SK-N-SH (cell line): ENCODE measurements at regions not wholly inside any gene's neighbourhood (a gene's known extent, or its start where the extent isn't known, plus 50 kb on each side); places are given as distances from the start of the nearest gene placed in this dataset.

Source experiments
- CTCF ChIA-PET: fragments of 300-600, 350-600 bp; formaldehyde crosslinking; extraction: SDS; loops from one replicate; lab custom pipeline; 2021; lab: Yijun Ruan, JAX
- POLR2A ChIA-PET: fragments of 350-600 bp; sonication (Branson Sonifier 250); formaldehyde crosslinking; extraction: SDS; loops from one replicate; lab custom pipeline; 2020; ENCODE audit warnings: antibody characterized with exemption, inconsistent platforms; lab: Yijun Ruan, JAX
- DNase-seq: peaks from one replicate; pipeline ENCODE4 v3.0.0; 2012
- H2AFZ ChIP-seq: fragments of 200-600 bp; sonication (generic); 2 replicates; pipeline ENCODE4 v1.8.1; 2016; ENCODE audit warnings: antibody characterized with exemption, mild to moderate bottlenecking, low read depth
- H3F3A ChIP-seq: fragments of 200-600 bp; sonication (generic); replicated peaks from 2 replicates; pipeline ENCODE3; 2016; ENCODE audit warnings: antibody characterized with exemption, mild to moderate bottlenecking; ENCODE audit not compliant: insufficient read depth
- H3K27ac ChIP-seq, 2 experiments: fragments of 200-500 bp in 1 of 2; fragments of 200-600 bp in 1 of 2; sonication (Bioruptor generic) in 1 of 2; sonication (generic), shearing (Covaris generic) in 1 of 2; 2 replicates each; pipeline versions ENCODE4 v1.5.1 to v1.6.1; 2014 to 2016; ENCODE audit warnings: low read depth in 2 of 2, inconsistent platforms in 1 of 2, low read length in 1 of 2, mild to moderate bottlenecking in 1 of 2, mixed read lengths in 1 of 2
- H3K27me3 ChIP-seq: fragments of 200-600 bp; sonication (generic), shearing (Covaris generic); 2 replicates; pipeline ENCODE4 v1.6.1; 2016; ENCODE audit warnings: mixed run types; ENCODE audit not compliant: insufficient read depth
- H3K36me3 ChIP-seq, 2 experiments: fragments of 200-500 bp in 1 of 2; fragments of 200-600 bp in 1 of 2; sonication (Bioruptor generic) in 1 of 2; sonication (generic) in 1 of 2; replicated peaks in 1 of 2; 2 replicates each; pipeline versions ENCODE3 to v1.5.1; 2014 to 2016; ENCODE audit warnings: low read length in 1 of 2, mild to moderate bottlenecking in 1 of 2; ENCODE audit not compliant: insufficient read depth in 2 of 2, control insufficient read depth in 1 of 2
- H3K4me1 ChIP-seq, 2 experiments: fragments of 200-500 bp in 1 of 2; fragments of 200-600 bp in 1 of 2; sonication (Bioruptor generic) in 1 of 2; sonication (generic), shearing (Covaris generic) in 1 of 2; 2 replicates each; pipeline versions ENCODE4 v1.5.1 to v1.6.1; 2014 to 2016; ENCODE audit warnings: low read depth in 1 of 2, low read length in 1 of 2, mixed run types in 1 of 2; ENCODE audit not compliant: insufficient read depth in 2 of 2, control insufficient read depth in 1 of 2
- H3K4me2 ChIP-seq: fragments of 200-600 bp; sonication (generic), shearing (Covaris generic); 2 replicates; pipeline ENCODE4 v1.6.1; 2017; ENCODE audit warnings: mixed run types
- H3K4me3 ChIP-seq, 2 experiments: fragments of 200-500 bp in 1 of 2; fragments of 200-600 bp in 1 of 2; sonication (Bioruptor generic) in 1 of 2; sonication (generic), shearing (Covaris generic) in 1 of 2; 2 replicates each; pipeline versions ENCODE4 v1.5.1 to v1.8.1; 2014 to 2016; ENCODE audit warnings: low read depth in 2 of 2, inconsistent platforms in 1 of 2, low read length in 1 of 2, mild to moderate bottlenecking in 1 of 2, mixed read lengths in 1 of 2, moderate library complexity in 1 of 2
- H3K79me2 ChIP-seq: fragments of 200-600 bp; sonication (generic); 2 replicates; pipeline ENCODE4 v1.8.1; 2017; ENCODE audit warnings: mild to moderate bottlenecking; ENCODE audit not compliant: insufficient read depth
- H3K9ac ChIP-seq: fragments of 200-600 bp; sonication (generic); 2 replicates; pipeline ENCODE4 v1.6.1; 2017; ENCODE audit warnings: mixed run types
- H3K9me2 ChIP-seq: fragments of 200-600 bp; sonication (generic); 2 replicates; pipeline ENCODE4 v1.6.1; 2017; ENCODE audit warnings: mixed run types
- H3K9me3 ChIP-seq: fragments of 200-600 bp; sonication (generic); 2 replicates; pipeline ENCODE4 v1.6.1; 2017; ENCODE audit warnings: mixed run types, mild to moderate bottlenecking, moderate library complexity
- H4K20me1 ChIP-seq: fragments of 200-600 bp; sonication (generic); 2 replicates; pipeline ENCODE4 v1.6.1; 2017; ENCODE audit warnings: mild to moderate bottlenecking, mixed run types; ENCODE audit not compliant: insufficient read depth
- ELF1 ChIP-seq: IDR thresholded peaks from 2 replicates; pipeline ENCODE4 v1.4.0; 2012
- FOSL2 ChIP-seq: IDR thresholded peaks from 2 replicates; pipeline ENCODE4 v1.4.0; 2012; ENCODE audit warnings: low read depth, mild to moderate bottlenecking, moderate library complexity, borderline replicate concordance
- GATA2 ChIP-seq: sonication (generic); formaldehyde crosslinking; IDR thresholded peaks from 2 replicates; pipeline ENCODE4 v1.5.0; 2020; ENCODE audit warnings: mild to moderate bottlenecking, missing genetic modification reagents
- JUND ChIP-seq: IDR thresholded peaks from 2 replicates; pipeline ENCODE4 v1.4.0; 2012
- MXI1 ChIP-seq: IDR thresholded peaks from 2 replicates; pipeline ENCODE4 v1.6.1; 2012; ENCODE audit warnings: mild to moderate bottlenecking, low read depth, low read length, improper control_type of control experiment
- NFIC ChIP-seq: IDR thresholded peaks from 2 replicates; pipeline ENCODE4 v1.4.0; 2012; ENCODE audit warnings: borderline replicate concordance
- NRF1 ChIP-seq: IDR thresholded peaks from 2 replicates; pipeline ENCODE4 v1.6.1; 2012; ENCODE audit warnings: low read depth, mild to moderate bottlenecking, low read length
- RCOR1 ChIP-seq: fragments of 150-350 bp; IDR thresholded peaks from 2 replicates; pipeline ENCODE4 v1.6.1; 2017; ENCODE audit warnings: antibody characterized with exemption, low read length
- RFX5 ChIP-seq: IDR thresholded peaks from 2 replicates; pipeline ENCODE4 v1.6.1; 2012; ENCODE audit warnings: mild to moderate bottlenecking, improper control_type of control experiment, low read length
- SIN3A ChIP-seq: IDR thresholded peaks from 2 replicates; pipeline ENCODE4 v1.6.1; 2012; ENCODE audit warnings: low read depth, mild to moderate bottlenecking, low read length, moderate library complexity, borderline replicate concordance
- SMC3 ChIP-seq: IDR thresholded peaks from 2 replicates; pipeline ENCODE4 v1.6.1; 2012; ENCODE audit warnings: low read depth, low read length, improper control_type of control experiment
- TEAD4 ChIP-seq: IDR thresholded peaks from 2 replicates; pipeline ENCODE4 v1.4.0; 2012; ENCODE audit warnings: mild to moderate bottlenecking, borderline replicate concordance; ENCODE audit not compliant: insufficient read depth
- WGBS: methylation state at CpG from one replicate; pipeline ENCODE4 v1.1.6; 2017; ENCODE audit warnings: low lambda C conversion rate; 5-methylcytosine and 5-hydroxymethylcytosine counted together
- TF ChIP-seq, protein P1 (sequence below): IDR thresholded peaks from 2 replicates; pipeline ENCODE4 v1.6.1; 2012; ENCODE audit warnings: mild to moderate bottlenecking, low read depth, low read length, moderate library complexity
- TF ChIP-seq, protein P2 (sequence below): IDR thresholded peaks from 2 replicates; pipeline ENCODE4 v1.4.0; 2012; ENCODE audit warnings: low read depth
- TF ChIP-seq, protein P3 (sequence below): fragments of 200-600 bp; sonication (generic); IDR thresholded peaks from 2 replicates; pipeline ENCODE4 v1.6.1; 2017; ENCODE audit warnings: antibody characterized with exemption, mild to moderate bottlenecking, moderate library complexity
- TF ChIP-seq, protein P4 (sequence below): IDR thresholded peaks from 2 replicates; pipeline ENCODE4 v1.4.0; 2012; ENCODE audit warnings: low read depth, borderline replicate concordance

DNA sequence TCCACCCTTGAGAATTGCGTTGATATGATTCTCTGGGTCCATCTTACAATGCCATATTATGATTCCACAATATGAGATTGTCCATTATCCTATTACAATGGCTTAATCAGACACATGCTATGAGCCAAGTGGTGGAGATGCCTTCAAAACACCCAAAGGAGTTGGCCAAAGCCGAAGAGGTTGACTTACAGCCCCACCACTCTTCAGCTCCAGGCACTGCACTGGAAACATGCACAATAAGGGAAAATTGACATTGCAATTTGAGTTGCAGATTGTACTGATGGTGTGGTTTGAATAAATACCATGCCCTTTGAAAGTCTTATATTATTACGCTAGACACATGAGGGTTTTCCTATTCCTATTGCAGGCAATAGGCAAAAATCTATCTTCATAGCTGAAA, 75.4 kb upstream of the TNFSF11 start:
- Histone ChIP-seq H3K79me2 (no peaks in the 10 kb centered on the region), H3K36me3 (no peaks in the 10 kb centered on the region), H2AFZ (no peak overlapping the region), H4K20me1 (no peaks in the 10 kb centered on the region), H3K27ac (no peak overlapping the region), H3K4me2 (no peak overlapping the region), H3K4me1 (peaks cover 0 to 8% of the 10 kb centered on the region in 2 experiments; a peak in 2 of 4 replicates), H3K4me3 (no peak overlapping the region), H3K9ac (no peak overlapping the region), H3F3A (peaks cover 6% of the 10 kb centered on the region), H3K9me3 (no peaks in the 10 kb centered on the region), H3K27me3 (no peaks in the 10 kb centered on the region)
- CTCF ChIA-PET: no interaction called here
- DNase-seq: no peak
- WGBS: 50% methylated on average over 3 of the region's 3 CpGs
- POLR2A ChIA-PET: no interaction called here
- TF ChIP-seq, protein P1, sequence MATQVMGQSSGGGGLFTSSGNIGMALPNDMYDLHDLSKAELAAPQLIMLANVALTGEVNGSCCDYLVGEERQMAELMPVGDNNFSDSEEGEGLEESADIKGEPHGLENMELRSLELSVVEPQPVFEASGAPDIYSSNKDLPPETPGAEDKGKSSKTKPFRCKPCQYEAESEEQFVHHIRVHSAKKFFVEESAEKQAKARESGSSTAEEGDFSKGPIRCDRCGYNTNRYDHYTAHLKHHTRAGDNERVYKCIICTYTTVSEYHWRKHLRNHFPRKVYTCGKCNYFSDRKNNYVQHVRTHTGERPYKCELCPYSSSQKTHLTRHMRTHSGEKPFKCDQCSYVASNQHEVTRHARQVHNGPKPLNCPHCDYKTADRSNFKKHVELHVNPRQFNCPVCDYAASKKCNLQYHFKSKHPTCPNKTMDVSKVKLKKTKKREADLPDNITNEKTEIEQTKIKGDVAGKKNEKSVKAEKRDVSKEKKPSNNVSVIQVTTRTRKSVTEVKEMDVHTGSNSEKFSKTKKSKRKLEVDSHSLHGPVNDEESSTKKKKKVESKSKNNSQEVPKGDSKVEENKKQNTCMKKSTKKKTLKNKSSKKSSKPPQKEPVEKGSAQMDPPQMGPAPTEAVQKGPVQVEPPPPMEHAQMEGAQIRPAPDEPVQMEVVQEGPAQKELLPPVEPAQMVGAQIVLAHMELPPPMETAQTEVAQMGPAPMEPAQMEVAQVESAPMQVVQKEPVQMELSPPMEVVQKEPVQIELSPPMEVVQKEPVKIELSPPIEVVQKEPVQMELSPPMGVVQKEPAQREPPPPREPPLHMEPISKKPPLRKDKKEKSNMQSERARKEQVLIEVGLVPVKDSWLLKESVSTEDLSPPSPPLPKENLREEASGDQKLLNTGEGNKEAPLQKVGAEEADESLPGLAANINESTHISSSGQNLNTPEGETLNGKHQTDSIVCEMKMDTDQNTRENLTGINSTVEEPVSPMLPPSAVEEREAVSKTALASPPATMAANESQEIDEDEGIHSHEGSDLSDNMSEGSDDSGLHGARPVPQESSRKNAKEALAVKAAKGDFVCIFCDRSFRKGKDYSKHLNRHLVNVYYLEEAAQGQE: no peak
- TF ChIP-seq FOSL2 (no peak), NRF1 (no peak), TEAD4 (no peak), ELF1 (no peak), SIN3A (no peak), MXI1 (no peak), NFIC (no peak), RCOR1 (no peak), RFX5 (no peak), GATA2 (no peak), SMC3 (no peak), JUND (no peak)
- TF ChIP-seq, protein P2, sequence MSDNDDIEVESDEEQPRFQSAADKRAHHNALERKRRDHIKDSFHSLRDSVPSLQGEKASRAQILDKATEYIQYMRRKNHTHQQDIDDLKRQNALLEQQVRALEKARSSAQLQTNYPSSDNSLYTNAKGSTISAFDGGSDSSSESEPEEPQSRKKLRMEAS: no peak
- TF ChIP-seq, protein P3, sequence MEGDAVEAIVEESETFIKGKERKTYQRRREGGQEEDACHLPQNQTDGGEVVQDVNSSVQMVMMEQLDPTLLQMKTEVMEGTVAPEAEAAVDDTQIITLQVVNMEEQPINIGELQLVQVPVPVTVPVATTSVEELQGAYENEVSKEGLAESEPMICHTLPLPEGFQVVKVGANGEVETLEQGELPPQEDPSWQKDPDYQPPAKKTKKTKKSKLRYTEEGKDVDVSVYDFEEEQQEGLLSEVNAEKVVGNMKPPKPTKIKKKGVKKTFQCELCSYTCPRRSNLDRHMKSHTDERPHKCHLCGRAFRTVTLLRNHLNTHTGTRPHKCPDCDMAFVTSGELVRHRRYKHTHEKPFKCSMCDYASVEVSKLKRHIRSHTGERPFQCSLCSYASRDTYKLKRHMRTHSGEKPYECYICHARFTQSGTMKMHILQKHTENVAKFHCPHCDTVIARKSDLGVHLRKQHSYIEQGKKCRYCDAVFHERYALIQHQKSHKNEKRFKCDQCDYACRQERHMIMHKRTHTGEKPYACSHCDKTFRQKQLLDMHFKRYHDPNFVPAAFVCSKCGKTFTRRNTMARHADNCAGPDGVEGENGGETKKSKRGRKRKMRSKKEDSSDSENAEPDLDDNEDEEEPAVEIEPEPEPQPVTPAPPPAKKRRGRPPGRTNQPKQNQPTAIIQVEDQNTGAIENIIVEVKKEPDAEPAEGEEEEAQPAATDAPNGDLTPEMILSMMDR: no peak
- TF ChIP-seq, protein P4, sequence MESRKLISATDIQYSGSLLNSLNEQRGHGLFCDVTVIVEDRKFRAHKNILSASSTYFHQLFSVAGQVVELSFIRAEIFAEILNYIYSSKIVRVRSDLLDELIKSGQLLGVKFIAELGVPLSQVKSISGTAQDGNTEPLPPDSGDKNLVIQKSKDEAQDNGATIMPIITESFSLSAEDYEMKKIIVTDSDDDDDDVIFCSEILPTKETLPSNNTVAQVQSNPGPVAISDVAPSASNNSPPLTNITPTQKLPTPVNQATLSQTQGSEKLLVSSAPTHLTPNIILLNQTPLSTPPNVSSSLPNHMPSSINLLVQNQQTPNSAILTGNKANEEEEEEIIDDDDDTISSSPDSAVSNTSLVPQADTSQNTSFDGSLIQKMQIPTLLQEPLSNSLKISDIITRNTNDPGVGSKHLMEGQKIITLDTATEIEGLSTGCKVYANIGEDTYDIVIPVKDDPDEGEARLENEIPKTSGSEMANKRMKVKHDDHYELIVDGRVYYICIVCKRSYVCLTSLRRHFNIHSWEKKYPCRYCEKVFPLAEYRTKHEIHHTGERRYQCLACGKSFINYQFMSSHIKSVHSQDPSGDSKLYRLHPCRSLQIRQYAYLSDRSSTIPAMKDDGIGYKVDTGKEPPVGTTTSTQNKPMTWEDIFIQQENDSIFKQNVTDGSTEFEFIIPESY: no peak
- TF ChIP-seq, all 33 proteins: peak for 0
- H3K9me2 ChIP-seq: no peaks in the 10 kb centered on the region
